PC-3 (cell line): ENCODE measurements at regions not wholly inside any gene's neighbourhood (a gene's known extent, or its start where the extent isn't known, plus 50 kb on each side); places are given as distances from the start of the nearest gene placed in this dataset.

Experiments
- ATAC-seq: fragments of 200-7000 bp; cut with Tn5 transposase; 2 replicates; pipeline ENCODE4 v1.9.1; 2020; ENCODE audit warnings: mild to moderate bottlenecking, moderate library complexity
- BruUV-seq: library from RNA; stranded (reverse); fragments of 400-500 nt; replicated peaks from 2 replicates; lab custom pipeline; 2021; lab: Mats Ljungman, UMichigan
- CTCF ChIA-PET: fragments of 300-600 bp; sonication (Branson Sonifier 250); formaldehyde crosslinking; loops from one replicate; lab custom pipeline; 2022; ENCODE audit warnings: antibody characterized with exemption; lab: Charles Lee
- POLR2A ChIA-PET: fragments of 300-600 bp; sonication (Branson Sonifier 250); formaldehyde crosslinking; loops from one replicate; lab custom pipeline; 2022; ENCODE audit warnings: antibody characterized with exemption; ENCODE audit not compliant: unreplicated experiment; lab: Charles Lee
- DNase-seq: peaks from one replicate; pipeline ENCODE4 v3.0.0-alpha.2; 2015
- H2AFZ ChIP-seq: fragments of 300-600 bp; sonication (generic); 2 replicates; pipeline ENCODE4 v1.6.0; 2016; ENCODE audit warnings: antibody characterized with exemption, low read length
- H3F3A ChIP-seq: fragments of 300-600 bp; sonication (generic); one replicate; pipeline ENCODE4 v1.6.0; 2017; ENCODE audit warnings: antibody characterized with exemption, low read length, control low read depth, mild to moderate bottlenecking; ENCODE audit not compliant: unreplicated experiment
- H3K27ac ChIP-seq: fragments of 300-600 bp; sonication (generic); 2 replicates; pipeline ENCODE4 v1.5.1; 2016; ENCODE audit warnings: mild to moderate bottlenecking, low read length
- H3K27me3 ChIP-seq: fragments of 300-600 bp; sonication (generic); 2 replicates; pipeline ENCODE4 v1.6.1; 2016; ENCODE audit warnings: low read length, mixed read lengths
- H3K36me3 ChIP-seq: fragments of 300-600 bp; sonication (generic); 2 replicates; pipeline ENCODE4 v1.6.1; 2016; ENCODE audit warnings: low read depth, mixed run types, low read length, mixed read lengths
- H3K4me1 ChIP-seq: fragments of 300-600 bp; sonication (generic); 2 replicates; pipeline ENCODE4 v1.5.1; 2016; ENCODE audit warnings: low read length; ENCODE audit not compliant: insufficient read depth
- H3K4me2 ChIP-seq: fragments of 300-600 bp; sonication (generic); 2 replicates; pipeline ENCODE4 v1.6.0; 2016; ENCODE audit warnings: low read length
- H3K4me3 ChIP-seq: fragments of 300-600 bp; sonication (generic); 2 replicates; pipeline ENCODE4 v1.5.1; 2016; ENCODE audit warnings: mild to moderate bottlenecking, low read length, mixed read lengths
- H3K79me2 ChIP-seq: fragments of 300-600 bp; sonication (generic); 2 replicates; pipeline ENCODE4 v1.6.1; 2017; ENCODE audit warnings: low read length, mixed read lengths
- H3K9ac ChIP-seq: fragments of 300-600 bp; sonication (generic); 2 replicates; pipeline ENCODE4 v1.6.0; 2016; ENCODE audit warnings: mild to moderate bottlenecking, low read length
- H3K9me2 ChIP-seq: fragments of 300-600 bp; sonication (generic); replicated peaks from 2 replicates; pipeline ENCODE4 v1.6.1; 2016; ENCODE audit warnings: mixed run types, low read length, mixed read lengths
- H3K9me3 ChIP-seq: fragments of 300-600 bp; sonication (generic); 2 replicates; pipeline ENCODE4 v1.6.1; 2016; ENCODE audit warnings: low read length, mixed read lengths
- H4K20me1 ChIP-seq: fragments of 300-600 bp; sonication (generic); 2 replicates; pipeline ENCODE4 v1.6.1; 2016; ENCODE audit warnings: low read length, mixed read lengths
- CTCF ChIP-seq: fragments of 300-600 bp; sonication (generic); conservative IDR thresholded peaks from 2 replicates; pipeline ENCODE4 v1.5.1; 2017; ENCODE audit warnings: antibody characterized with exemption, low read depth, mild to moderate bottlenecking, low read length
- EZH2 ChIP-seq: fragments of 300-600 bp; sonication (generic); IDR thresholded peaks from one replicate; pipeline ENCODE4 v1.6.1; 2017; ENCODE audit warnings: antibody characterized with exemption, mild to moderate bottlenecking, low read length; ENCODE audit not compliant: unreplicated experiment
- EZH2phosphoT487 ChIP-seq: fragments of 300-600 bp; sonication (generic); IDR thresholded peaks from 2 replicates; pipeline ENCODE4 v1.6.1; 2018; ENCODE audit warnings: mild to moderate bottlenecking, antibody characterized with exemption, low read length, borderline replicate concordance
- intact Hi-C: fragments of 100-400 bp; cut with micrococcal nuclease; formaldehyde crosslinking; loops from 2 replicates; pipeline ENCODE4 v1.9.0; 2023

GRCh38 chr17:14664511-14664910, 363.6 kb downstream of the HS3ST3B1 start:
- no TSS peak for BruUV-seq
- CTCF ChIA-PET, result no interaction called here

GRCh38 chr17:14641117-14641516, 340.2 kb downstream of the HS3ST3B1 start:
- TF ChIP-seq EZH2phosphoT487, result no peak
- no peak for TF ChIP-seq CTCF
- no peak for TF ChIP-seq EZH2
- H2AFZ ChIP-seq, result no peak overlapping the region
- no TSS peak for BruUV-seq

More at GRCh38 chr17:14664511-14664910, 363.6 kb downstream of the HS3ST3B1 start:
- H3F3A ChIP-seq, result no peaks in the 10 kb centered on the region
- no peak overlapping the region for H3K4me2 ChIP-seq
- H3K4me1 ChIP-seq, result no peaks in the 10 kb centered on the region
- POLR2A ChIA-PET, result no interaction called here
- H3K36me3 ChIP-seq, result no peaks in the 10 kb centered on the region
- TF ChIP-seq CTCF (no peak), EZH2 (no peak), EZH2phosphoT487 (no peak)
- DNase-seq (peak; percentile 12), ATAC-seq (no peak)
- no peak overlapping the region for H2AFZ ChIP-seq
- H3K27me3 ChIP-seq, result peaks cover 47% of the 10 kb centered on the region
- H3K79me2 ChIP-seq, result no peaks in the 10 kb centered on the region
- H4K20me1 ChIP-seq, result no peaks in the 10 kb centered on the region
- intact Hi-C loops, result no loop called here
- no peak overlapping the region for H3K4me3 ChIP-seq
- no peak overlapping the region for H3K27ac ChIP-seq
- no peaks in the 10 kb centered on the region for H3K9me3 ChIP-seq
- H3K9me2 ChIP-seq, result no peaks in the 10 kb centered on the region
- no peak overlapping the region for H3K9ac ChIP-seq

GRCh38 chr17:14637260-14637659, 336.4 kb downstream of the HS3ST3B1 start:
- Histone ChIP-seq H3F3A (no peaks in the 10 kb centered on the region), H3K27me3 (peaks cover 4% of the 10 kb centered on the region; the same call in 1 of the 2 replicates), H3K79me2 (no peaks in the 10 kb centered on the region), H3K9ac (no peak overlapping the region), H3K4me2 (no peak overlapping the region), H3K27ac (no peak overlapping the region), H3K9me2 (no peaks in the 10 kb centered on the region), H3K4me1 (no peaks in the 10 kb centered on the region), H2AFZ (no peak overlapping the region), H3K9me3 (no peaks in the 10 kb centered on the region), H4K20me1 (no peaks in the 10 kb centered on the region), H3K4me3 (no peak overlapping the region), H3K36me3 (no peaks in the 10 kb centered on the region)
- DNase-seq, result no peak
- CTCF ChIA-PET, result no interaction called here
- POLR2A ChIA-PET, result no interaction called here
- TF ChIP-seq CTCF (no peak), EZH2phosphoT487 (no peak), EZH2 (no peak)
- no peak for ATAC-seq
- BruUV-seq, result no TSS peak
- intact Hi-C loops, result no loop called here

More at GRCh38 chr17:14641117-14641516, 340.2 kb downstream of the HS3ST3B1 start:
- H3K27ac ChIP-seq, result no peak overlapping the region
- H3K27me3 ChIP-seq, result 0 out of 2 replicates have a peak, but pooled peaks cover 4% of the 10 kb centered on the region
- ChIA-PET POLR2A (no interaction called here), CTCF (no interaction called here)
- H3K9me3 ChIP-seq, result no peaks in the 10 kb centered on the region
- H4K20me1 ChIP-seq, result no peaks in the 10 kb centered on the region
- H3K79me2 ChIP-seq, result no peaks in the 10 kb centered on the region
- intact Hi-C loops, result no loop called here
- no peaks in the 10 kb centered on the region for H3K4me1 ChIP-seq
- DNase-seq, result no peak
- no peak for ATAC-seq
- H3F3A ChIP-seq, result no peaks in the 10 kb centered on the region
- H3K4me3 ChIP-seq, result no peak overlapping the region
- no peaks in the 10 kb centered on the region for H3K9me2 ChIP-seq
- H3K9ac ChIP-seq, result no peak overlapping the region
- no peaks in the 10 kb centered on the region for H3K36me3 ChIP-seq
- H3K4me2 ChIP-seq, result no peak overlapping the region
